Neural progenitor cell (in vitro differentiated cells): ENCODE measurements at regions not wholly inside any gene's neighbourhood (a gene's known extent, or its start where the extent isn't known, plus 50 kb on each side); places are given as distances from the start of the nearest gene placed in this dataset.

Experiments used
- DNase-seq: peaks from one replicate; pipeline ENCODE4 v3.0.0-alpha.2; 2016; ENCODE audit warnings: low spot score
- H2AFZ ChIP-seq: fragments of 200-600 bp; sonication (generic); replicated peaks from 2 replicates; pipeline ENCODE4 v1.6.1; 2016; ENCODE audit warnings: antibody characterized with exemption
- H3F3A ChIP-seq: fragments of 200-600 bp; sonication (generic); 2 replicates; pipeline ENCODE4 v1.6.1; 2016; ENCODE audit warnings: antibody characterized with exemption, low read depth
- H3K27ac ChIP-seq: fragments of 200-600 bp; sonication (generic); 2 replicates; pipeline ENCODE4 v1.5.1; 2016; ENCODE audit warnings: mild to moderate bottlenecking
- H3K27me3 ChIP-seq: fragments of 200-600 bp; sonication (generic); 2 replicates; pipeline ENCODE4 v1.6.1; 2016; ENCODE audit warnings: mild to moderate bottlenecking, moderate library complexity
- H3K36me3 ChIP-seq: fragments of 200-600 bp; sonication (generic); 2 replicates; pipeline ENCODE4 v1.5.1; 2016
- H3K4me1 ChIP-seq: fragments of 200-600 bp; sonication (generic); 2 replicates; pipeline ENCODE4 v1.6.1; 2016; ENCODE audit warnings: mixed run types
- H3K4me2 ChIP-seq: fragments of 200-600 bp; sonication (generic); 2 replicates; pipeline ENCODE4 v1.6.1; 2016
- H3K4me3 ChIP-seq: fragments of 200-600 bp; sonication (generic); 2 replicates; pipeline ENCODE4 v1.5.1; 2016
- H3K79me2 ChIP-seq: fragments of 200-600 bp; sonication (generic); 2 replicates; pipeline ENCODE4 v1.6.1; 2016; ENCODE audit warnings: low read depth
- H3K9ac ChIP-seq: fragments of 200-600 bp; sonication (generic); 2 replicates; pipeline ENCODE4 v1.6.1; 2016
- H3K9me3 ChIP-seq: fragments of 200-600 bp; sonication (generic); 2 replicates; pipeline ENCODE4 v1.5.1; 2016; ENCODE audit warnings: low read depth
- H4K20me1 ChIP-seq: fragments of 200-600 bp; sonication (generic); 2 replicates; pipeline ENCODE4 v1.6.1; 2016; ENCODE audit warnings: low read depth
- H3K27ac Mint-ChIP-seq: 3 replicates; pipeline ENCODE4 v1.8.0; 2021; ENCODE audit warnings: mixed read lengths
- H3K27me3 Mint-ChIP-seq: 2 replicates; pipeline ENCODE4 v1.8.0; 2022; ENCODE audit warnings: low read depth, mild to moderate bottlenecking, inconsistent platforms, moderate library complexity, mixed read lengths; ENCODE audit not compliant: insufficient read depth
- H3K36me3 Mint-ChIP-seq: 3 replicates; pipeline ENCODE4 v1.8.0; 2021; ENCODE audit warnings: mixed read lengths
- H3K4me1 Mint-ChIP-seq: 3 replicates; pipeline ENCODE4 v1.8.0; 2021; ENCODE audit warnings: mixed read lengths
- H3K4me3 Mint-ChIP-seq: 3 replicates; pipeline ENCODE4 v1.8.0; 2021; ENCODE audit warnings: mild to moderate bottlenecking, moderate library complexity, mixed read lengths
- H3K9me3 Mint-ChIP-seq: 3 replicates; pipeline ENCODE4 v1.8.0; 2020; ENCODE audit warnings: mixed read lengths
- CTCF ChIP-seq: fragments of 200-600 bp; sonication (generic); IDR thresholded peaks from 2 replicates; pipeline ENCODE4 v1.5.1; 2017; ENCODE audit warnings: antibody characterized with exemption, mild to moderate bottlenecking
- EZH2 ChIP-seq: fragments of 200-600 bp; sonication (generic); IDR thresholded peaks from 2 replicates; pipeline ENCODE4 v1.6.1; 2017; ENCODE audit warnings: antibody characterized with exemption, mild to moderate bottlenecking, moderate library complexity
- EZH2phosphoT487 ChIP-seq: fragments of 200-600 bp; sonication (generic); IDR thresholded peaks from 2 replicates; pipeline ENCODE4 v1.6.1; 2017; ENCODE audit warnings: antibody characterized with exemption

GRCh38 chr10:111439034-111439842 is 362.4 kb downstream of the ADRA2A start:
- H3K4me3 ChIP-seq, result no peak overlapping the region
- no peak for TF ChIP-seq EZH2phosphoT487
- no peak for TF ChIP-seq EZH2
- no peak overlapping the region for H3K27ac ChIP-seq
- H3K36me3 Mint-ChIP-seq, result no peaks in the 10 kb centered on the region
- H3K9ac ChIP-seq, result no peak overlapping the region
- no peak overlapping the region for H3K4me2 ChIP-seq
- H3K27me3 Mint-ChIP-seq, result no peaks in the 10 kb centered on the region
- H3K27ac Mint-ChIP-seq, result no peak overlapping the region
- no peak overlapping the region for H2AFZ ChIP-seq
- no peaks in the 10 kb centered on the region for H3K4me1 Mint-ChIP-seq
- H3K36me3 ChIP-seq, result no peaks in the 10 kb centered on the region
- H3K9me3 ChIP-seq, result no peaks in the 10 kb centered on the region
- H3K4me3 Mint-ChIP-seq, result no peak overlapping the region
- H3F3A ChIP-seq, result no peaks in the 10 kb centered on the region
- H4K20me1 ChIP-seq, result no peaks in the 10 kb centered on the region
- no peaks in the 10 kb centered on the region for H3K4me1 ChIP-seq
- no peaks in the 10 kb centered on the region for H3K9me3 Mint-ChIP-seq
- H3K79me2 ChIP-seq, result no peaks in the 10 kb centered on the region
- H3K27me3 ChIP-seq, result no peaks in the 10 kb centered on the region
- DNase-seq, result no peak

- H3K36me3 Mint-ChIP-seq, result no peaks in the 10 kb centered on the region
- Histone ChIP-seq H3K4me2 (no peak overlapping the region), H3K4me3 (no peak overlapping the region), H3K36me3 (no peaks in the 10 kb centered on the region), H3K27me3 (no peaks in the 10 kb centered on the region), H3F3A (no peaks in the 10 kb centered on the region), H3K79me2 (no peaks in the 10 kb centered on the region), H3K4me1 (no peaks in the 10 kb centered on the region), H4K20me1 (no peaks in the 10 kb centered on the region), H3K9me3 (no peaks in the 10 kb centered on the region), H3K9ac (no peak overlapping the region), H3K27ac (no peak overlapping the region), H2AFZ (no peak overlapping the region)
- H3K27ac Mint-ChIP-seq, result no peak overlapping the region
- H3K27me3 Mint-ChIP-seq, result no peaks in the 10 kb centered on the region
- H3K9me3 Mint-ChIP-seq, result no peaks in the 10 kb centered on the region
- H3K4me1 Mint-ChIP-seq, result no peaks in the 10 kb centered on the region
- no peak for DNase-seq
- TF ChIP-seq EZH2 (no peak), EZH2phosphoT487 (no peak), CTCF (no peak)
- H3K4me3 Mint-ChIP-seq, result no peak overlapping the region
These were observed 363.7 kb downstream of the ADRA2A start for GRCh38 chr10:111440501-111440900.

DNA sequence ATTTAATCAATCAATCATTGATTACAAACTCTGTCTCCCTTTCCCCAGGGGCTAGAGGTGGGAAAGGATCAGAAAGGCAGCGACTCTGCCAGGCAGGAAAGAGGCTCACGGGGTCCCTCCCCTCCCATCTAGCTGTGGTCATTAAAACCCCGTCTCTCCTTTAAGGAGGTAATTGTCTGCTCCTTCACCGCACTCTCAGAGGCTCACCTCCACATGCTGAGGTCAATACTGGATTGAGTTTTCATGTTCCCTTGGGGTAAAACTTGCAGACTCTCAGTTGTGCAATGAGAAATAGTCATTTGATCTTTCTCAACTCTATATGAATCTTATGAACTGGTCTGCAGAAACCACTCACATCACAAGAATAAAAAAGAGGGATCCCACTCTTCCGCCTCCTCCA is 368.8 kb downstream of the ADRA2A start:
- Histone ChIP-seq H3K79me2 (no peaks in the 10 kb centered on the region), H3K27ac (no peak overlapping the region), H3K27me3 (no peaks in the 10 kb centered on the region), H3K4me3 (no peak overlapping the region), H3K36me3 (no peaks in the 10 kb centered on the region), H3F3A (no peaks in the 10 kb centered on the region), H4K20me1 (no peaks in the 10 kb centered on the region), H3K9me3 (no peaks in the 10 kb centered on the region), H3K9ac (no peak overlapping the region), H3K4me2 (no peak overlapping the region), H3K4me1 (no peaks in the 10 kb centered on the region), H2AFZ (no peak overlapping the region)
- Mint-ChIP-seq H3K4me1 (no peaks in the 10 kb centered on the region), H3K4me3 (no peak overlapping the region), H3K27me3 (peaks cover 6% of the 10 kb centered on the region), H3K27ac (no peak overlapping the region), H3K9me3 (no peaks in the 10 kb centered on the region), H3K36me3 (no peaks in the 10 kb centered on the region)
- peak; percentile 11 for DNase-seq
- no peak for TF ChIP-seq CTCF
- TF ChIP-seq EZH2, result no peak
- TF ChIP-seq EZH2phosphoT487, result no peak

DNA sequence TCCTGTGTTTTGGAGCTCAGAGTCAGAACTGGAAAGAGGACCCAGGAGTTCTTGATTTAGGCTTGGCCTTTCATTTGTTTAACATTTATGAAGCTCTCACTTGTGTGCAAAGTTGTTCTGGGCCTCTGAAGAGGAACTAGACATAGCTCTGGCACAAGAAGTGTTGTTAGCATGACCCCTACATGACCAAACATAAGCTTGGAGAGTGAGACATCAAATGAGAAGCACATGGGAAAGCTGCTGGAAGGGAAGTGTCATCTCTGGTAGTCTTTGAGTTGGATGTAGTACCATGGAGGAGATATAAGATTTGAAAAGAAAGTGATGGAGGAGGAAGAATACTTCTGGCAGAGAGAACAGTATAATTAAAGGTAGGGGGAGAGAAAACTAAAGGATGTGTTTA is 370.1 kb downstream of the ADRA2A start:
- H2AFZ ChIP-seq, result no peak overlapping the region
- H3K4me3 ChIP-seq, result no peak overlapping the region
- no peaks in the 10 kb centered on the region for H3K9me3 Mint-ChIP-seq
- H3K9ac ChIP-seq, result no peak overlapping the region
- no peaks in the 10 kb centered on the region for H3K9me3 ChIP-seq
- H3K4me1 Mint-ChIP-seq, result no peaks in the 10 kb centered on the region
- H3K36me3 Mint-ChIP-seq, result no peaks in the 10 kb centered on the region
- no peaks in the 10 kb centered on the region for H3K4me1 ChIP-seq
- no peak overlapping the region for H3K27ac Mint-ChIP-seq
- no peaks in the 10 kb centered on the region for H3F3A ChIP-seq
- no peak overlapping the region for H3K4me2 ChIP-seq
- TF ChIP-seq CTCF, result no peak
- no peak for TF ChIP-seq EZH2phosphoT487
- TF ChIP-seq EZH2, result no peak
- H3K27ac ChIP-seq, result no peak overlapping the region
- peaks cover 8% of the 10 kb centered on the region for H3K27me3 Mint-ChIP-seq
- DNase-seq, result no peak
- H3K4me3 Mint-ChIP-seq, result no peak overlapping the region
- H3K36me3 ChIP-seq, result no peaks in the 10 kb centered on the region
- H4K20me1 ChIP-seq, result no peaks in the 10 kb centered on the region
- H3K79me2 ChIP-seq, result no peaks in the 10 kb centered on the region
- H3K27me3 ChIP-seq, result no peaks in the 10 kb centered on the region
